ENCODE measurements at regions not wholly inside any gene's neighbourhood (a gene's known extent, or its start where the extent isn't known, plus 50 kb on each side); places are given as distances from the start of the nearest gene placed in this dataset.

DNA sequence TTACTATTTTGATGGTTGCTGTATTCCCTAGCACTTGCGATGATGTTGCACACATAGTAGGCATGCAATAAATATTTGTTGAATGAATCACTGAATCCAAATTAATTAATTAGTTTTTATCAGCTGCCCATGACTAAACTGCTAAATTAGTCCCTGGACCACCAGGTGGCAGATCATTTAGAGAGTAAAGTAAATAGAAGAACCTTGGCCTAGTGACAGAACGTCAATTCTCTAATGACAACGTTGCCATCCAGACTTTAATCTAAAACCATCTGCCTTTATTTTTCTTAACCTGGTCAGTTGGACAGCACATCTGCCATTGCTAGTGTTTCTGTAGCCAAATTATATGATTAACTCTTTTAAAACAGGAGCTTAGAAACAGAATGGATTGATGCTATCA is 457.5 kb downstream of the KIF4B start:
- TF ChIP-seq, protein P1, sequence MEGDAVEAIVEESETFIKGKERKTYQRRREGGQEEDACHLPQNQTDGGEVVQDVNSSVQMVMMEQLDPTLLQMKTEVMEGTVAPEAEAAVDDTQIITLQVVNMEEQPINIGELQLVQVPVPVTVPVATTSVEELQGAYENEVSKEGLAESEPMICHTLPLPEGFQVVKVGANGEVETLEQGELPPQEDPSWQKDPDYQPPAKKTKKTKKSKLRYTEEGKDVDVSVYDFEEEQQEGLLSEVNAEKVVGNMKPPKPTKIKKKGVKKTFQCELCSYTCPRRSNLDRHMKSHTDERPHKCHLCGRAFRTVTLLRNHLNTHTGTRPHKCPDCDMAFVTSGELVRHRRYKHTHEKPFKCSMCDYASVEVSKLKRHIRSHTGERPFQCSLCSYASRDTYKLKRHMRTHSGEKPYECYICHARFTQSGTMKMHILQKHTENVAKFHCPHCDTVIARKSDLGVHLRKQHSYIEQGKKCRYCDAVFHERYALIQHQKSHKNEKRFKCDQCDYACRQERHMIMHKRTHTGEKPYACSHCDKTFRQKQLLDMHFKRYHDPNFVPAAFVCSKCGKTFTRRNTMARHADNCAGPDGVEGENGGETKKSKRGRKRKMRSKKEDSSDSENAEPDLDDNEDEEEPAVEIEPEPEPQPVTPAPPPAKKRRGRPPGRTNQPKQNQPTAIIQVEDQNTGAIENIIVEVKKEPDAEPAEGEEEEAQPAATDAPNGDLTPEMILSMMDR (conservative IDR thresholded peaks at IDR 0.05; ENCODE audit: low read length): no peak
- TF ChIP-seq EZH2phosphoT487 (IDR thresholded peaks at IDR 0.05; ENCODE audit: borderline replicate concordance, low read depth, low read length): no peak
